Tongue (tissue), 1 donor: ENCODE measurements at regions not wholly inside any gene's neighbourhood (a gene's known extent, or its start where the extent isn't known, plus 50 kb on each side); places are given as distances from the start of the nearest gene placed in this dataset.
"Not testable (repeated sequence)": the region's sequence is repeated elsewhere in the genome, so short reads cannot be mapped to it uniquely, and the experiment has no call there.

Experiments used
- DNase-seq: peaks from one replicate; pipeline ENCODE4 v3.0.0-alpha.2; 2015

DNA sequence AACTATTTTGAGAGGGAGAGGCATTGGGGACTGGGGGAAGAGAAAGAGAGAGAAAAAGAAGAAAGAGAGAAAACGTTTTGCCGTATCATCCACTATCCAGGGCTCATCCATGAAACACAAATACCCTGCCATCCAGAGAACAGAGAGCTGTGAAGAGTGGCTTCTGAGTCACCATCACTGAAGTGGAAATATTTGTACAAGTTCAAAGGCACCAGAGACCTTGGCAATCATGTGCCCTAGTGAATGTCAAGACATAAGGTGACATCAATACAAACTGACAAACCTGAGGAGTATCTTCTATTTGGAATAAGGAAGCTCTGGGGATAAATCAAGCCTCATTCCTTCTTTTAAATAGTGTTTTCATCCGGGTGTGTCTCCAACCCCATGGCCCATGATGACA lies 197.2 kb upstream of the PROX1 start:
- no peak for DNase-seq

DNA sequence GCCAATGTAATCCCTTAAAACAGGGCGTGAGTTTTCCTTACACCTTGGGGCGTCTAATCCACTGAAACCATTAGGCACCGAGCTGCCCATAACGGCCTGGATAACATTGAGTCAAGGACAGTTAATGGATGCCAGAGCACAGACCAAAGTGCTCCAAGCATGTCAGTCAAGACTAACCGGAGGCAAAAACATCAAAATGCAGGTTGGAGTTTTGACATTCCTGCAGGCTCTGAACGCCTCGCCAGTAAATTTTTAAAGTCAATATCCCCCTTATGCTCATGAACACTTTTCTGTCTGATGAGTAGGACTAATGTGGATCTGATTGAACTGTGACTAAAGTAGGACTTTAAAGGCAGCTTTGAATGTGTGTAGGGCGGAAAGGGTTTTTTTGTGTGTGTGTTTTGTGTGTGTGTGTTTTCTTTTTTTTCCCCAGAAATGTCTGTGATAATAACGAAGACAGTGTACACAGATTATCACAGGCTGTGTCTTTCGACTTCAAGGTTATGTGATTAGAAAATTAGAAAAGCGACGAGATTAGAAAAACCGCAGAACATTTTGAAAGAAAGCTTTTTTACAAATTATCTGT lies 194.2 kb upstream of the PROX1 start:
- DNase-seq: no peak

DNA sequence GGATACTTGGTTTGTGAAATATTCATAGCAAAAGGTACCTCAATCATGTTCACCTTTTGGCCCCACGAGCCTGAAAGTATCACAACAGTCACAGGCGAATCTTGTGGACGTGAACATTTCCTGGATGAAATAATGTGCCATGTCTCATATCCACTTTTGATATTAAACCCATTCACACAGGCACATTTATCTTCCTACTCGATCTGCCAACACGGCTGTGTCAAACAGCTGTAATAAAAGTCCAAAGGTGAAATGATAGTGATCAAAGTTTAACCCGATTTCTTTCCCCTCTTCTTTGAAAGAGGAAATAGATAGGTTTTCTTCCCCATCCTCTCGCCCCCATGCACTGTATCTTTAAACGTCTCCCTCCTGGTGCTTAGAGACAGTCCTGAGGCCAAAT lies 191.2 kb upstream of the PROX1 start:
- no peak for DNase-seq

DNA sequence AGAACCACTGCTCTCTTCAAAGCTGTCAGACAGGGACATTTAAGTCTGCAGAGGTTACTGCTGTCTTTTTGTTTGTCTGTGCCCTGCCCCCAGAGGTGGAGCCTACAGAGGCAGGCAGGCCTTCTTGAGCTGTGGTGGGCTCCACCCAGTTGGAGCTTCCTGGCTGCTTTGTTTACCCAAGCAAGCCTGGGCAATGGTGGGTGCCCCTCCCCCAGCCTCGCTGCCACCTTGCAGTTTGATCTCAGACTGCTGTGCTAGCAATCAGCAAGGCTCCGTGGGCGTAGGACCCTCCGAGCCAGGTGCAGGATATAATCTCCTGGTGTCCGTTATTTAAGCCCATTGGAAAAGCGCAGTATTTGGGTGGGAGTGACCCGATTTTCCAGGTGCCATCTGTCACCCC lies 179.5 kb upstream of the PROX1 start:
- DNase-seq: not testable (repeated sequence)

DNA sequence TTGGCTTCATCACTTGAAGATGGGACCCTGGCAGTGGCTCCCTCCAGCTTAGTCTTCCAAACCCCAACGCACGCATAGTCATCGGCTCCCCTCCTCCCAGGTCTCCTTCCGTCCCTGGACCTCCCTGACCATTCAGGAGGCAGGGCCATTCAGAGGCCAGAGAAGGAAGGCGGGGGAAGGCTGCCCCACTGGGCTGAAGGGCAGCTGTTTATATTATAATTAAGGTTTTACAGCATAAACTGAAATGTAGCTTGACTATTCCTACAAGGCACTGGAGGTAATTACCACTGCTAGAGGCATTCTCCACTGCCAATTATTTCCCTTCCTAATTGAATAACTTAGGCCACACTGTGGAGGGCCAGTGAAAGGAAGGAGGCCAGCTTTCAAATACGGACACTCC lies 170.6 kb upstream of the PROX1 start:
- DNase-seq: no peak

DNA sequence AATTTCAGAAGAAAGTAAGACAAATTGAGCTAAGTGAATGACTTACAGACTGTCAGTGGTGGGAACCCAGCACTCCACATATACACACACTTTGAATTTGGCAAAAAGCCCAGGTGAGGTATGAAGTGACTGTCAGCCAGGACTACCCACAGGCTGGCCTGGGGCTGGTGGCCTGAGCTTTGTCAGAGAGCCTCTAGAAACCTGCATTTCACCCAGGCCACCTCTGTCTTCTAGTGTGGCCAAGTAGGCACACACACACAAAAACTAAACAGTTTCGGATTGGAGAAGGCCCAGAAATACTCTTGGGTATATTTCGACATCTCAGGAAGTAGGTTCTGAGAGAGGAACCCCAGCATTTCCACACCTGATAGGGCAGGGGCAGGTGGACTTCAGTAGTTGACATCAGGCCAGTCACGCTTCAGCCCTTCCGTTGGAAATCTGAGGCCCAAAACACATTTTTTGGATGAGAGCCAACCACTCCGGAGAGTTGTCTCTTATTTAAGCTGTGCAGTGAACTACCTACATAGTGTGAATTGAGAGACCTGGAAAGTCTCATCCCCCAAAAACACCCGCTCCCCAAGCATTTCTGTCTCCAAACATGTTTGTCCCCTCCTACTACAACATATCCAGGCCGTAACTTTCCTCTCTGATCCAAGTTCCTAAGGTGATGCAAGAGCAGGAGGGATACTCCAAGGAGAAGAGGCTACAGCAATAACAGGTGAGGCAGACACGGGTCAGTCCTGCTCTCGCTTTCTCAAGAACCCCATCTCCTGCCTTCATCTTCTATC lies 167.2 kb upstream of the PROX1 start:
- peak; percentile 33 for DNase-seq

DNA sequence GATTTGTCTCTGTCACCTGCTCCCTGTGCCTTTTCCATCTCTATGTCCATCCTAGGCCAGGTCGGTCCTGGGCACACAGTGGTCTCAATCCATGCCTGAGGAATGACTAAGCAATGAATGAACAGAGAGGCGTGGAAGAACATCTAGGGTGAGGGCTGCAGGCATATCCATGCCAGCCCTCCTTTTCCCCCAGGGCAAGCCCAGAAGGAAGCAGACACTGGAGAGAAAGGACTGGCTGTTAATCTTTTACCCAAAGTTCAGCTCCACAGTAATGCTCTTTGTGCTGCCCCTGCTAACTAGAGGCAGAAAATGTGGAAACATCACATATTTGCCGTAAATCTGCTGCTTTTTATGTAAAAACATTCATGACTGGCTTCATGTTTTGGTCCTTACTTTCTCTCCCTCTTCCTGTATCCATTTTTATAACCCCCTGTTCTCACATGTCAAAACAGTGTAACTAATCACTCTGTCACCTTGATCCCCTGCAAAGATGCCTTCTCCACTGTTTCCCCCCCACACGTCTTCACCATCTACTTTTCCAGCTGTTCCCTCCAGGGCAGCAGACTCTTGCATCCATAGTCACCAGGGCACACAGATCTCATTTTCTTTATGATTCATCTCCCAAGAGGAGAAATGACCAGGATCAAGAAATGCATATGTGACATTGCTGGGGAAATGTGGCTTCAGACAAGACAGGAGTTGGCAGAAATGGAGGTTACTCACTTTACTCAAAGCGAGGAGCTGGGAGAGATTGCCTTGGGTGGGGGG lies 166.4 kb upstream of the PROX1 start:
- peak; percentile 3 for DNase-seq

DNA sequence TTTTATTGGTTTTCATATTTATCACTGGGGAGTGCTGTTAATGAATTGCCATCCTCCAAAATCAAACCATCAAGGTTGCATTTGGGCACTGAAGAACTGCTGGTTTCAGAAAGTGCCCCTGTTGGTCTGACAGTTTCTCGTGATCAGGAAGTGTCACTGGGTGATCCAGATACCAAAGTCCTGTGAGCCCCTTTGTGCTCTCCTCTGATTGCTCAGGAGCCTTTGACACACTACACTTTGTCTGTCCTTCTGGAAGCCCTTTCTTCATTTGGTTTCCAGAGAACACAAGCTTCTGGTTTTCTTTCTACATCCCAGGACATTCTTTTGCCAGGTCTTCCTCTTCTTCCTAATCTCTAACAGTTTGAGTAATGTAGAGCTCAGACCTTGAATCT lies 165.8 kb upstream of the PROX1 start:
- no peak for DNase-seq

DNA sequence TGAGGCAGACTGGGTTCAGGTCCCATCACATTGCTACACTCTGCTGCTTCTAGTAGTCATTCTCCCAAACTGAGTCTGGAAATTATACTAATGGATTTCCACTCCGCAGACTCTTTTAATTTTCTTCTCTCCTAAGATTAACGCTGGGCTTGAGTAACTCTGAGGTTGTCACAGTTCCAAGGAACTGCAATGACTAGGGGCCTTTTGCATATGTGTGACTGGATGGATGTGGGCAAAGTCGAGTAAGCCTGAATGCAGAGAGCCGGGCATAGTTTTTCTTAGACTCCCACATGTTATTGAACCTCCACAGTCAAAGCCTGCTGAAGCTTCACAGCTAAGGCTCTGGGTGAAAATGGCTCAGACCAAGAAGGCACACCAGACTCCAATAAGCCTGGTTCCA lies 160.9 kb upstream of the PROX1 start:
- DNase-seq: no peak

DNA sequence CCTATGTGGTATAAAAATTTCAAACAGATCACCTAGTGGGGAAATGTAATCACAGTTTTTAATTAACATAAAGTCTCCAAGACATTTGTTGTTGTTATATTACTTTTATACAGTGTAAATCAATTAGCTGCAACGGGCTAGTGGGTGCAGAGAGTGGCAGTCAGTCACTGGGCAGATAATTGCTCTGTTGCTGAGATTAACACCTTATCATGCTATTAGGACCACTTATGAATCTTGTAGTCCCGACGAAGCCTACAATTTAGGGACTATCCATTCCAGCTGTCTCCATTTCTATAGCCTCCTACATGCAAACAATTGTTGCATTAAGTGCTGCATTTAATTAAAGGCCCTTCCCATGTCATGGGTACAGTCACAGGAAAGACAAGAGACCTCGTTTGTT lies 158.9 kb upstream of the PROX1 start:
- DNase-seq: no peak

DNA sequence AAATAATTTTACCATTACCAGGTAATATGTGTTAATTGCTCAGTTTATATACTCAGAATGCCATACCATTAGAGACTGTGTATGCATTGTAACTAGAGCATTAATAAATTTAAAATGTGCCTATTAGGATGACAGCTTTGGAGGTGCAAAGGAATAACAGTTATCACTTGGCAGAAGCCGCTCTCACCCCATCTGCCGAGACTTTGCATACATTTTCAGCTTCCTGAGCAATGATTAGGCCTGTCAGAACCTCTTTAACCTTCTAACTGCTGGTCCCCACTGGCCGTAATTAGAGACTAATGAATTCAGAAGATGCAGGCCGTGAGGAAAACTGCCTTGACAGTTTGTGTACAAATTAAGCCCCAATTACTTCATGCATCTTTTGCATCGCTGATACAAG lies 158.0 kb upstream of the PROX1 start:
- DNase-seq: no peak

DNA sequence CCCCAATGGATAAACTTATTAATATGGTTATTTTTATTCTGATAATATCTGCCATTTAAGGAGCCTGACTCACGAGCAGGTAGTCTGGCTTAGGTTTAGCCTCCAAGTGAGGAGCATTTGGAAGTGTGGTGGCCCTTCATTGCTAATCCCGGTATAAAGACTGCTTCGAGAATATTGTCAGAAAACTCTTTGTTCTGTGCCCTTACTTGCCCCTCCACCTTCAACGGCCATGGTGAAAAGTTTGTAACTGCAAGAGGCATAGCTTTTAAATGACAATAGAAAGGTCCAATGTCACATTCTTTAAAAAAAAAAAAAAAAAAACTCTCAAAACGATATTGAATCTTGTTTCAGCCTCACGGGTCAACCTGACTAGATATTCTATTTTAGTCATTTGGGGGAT lies 157.4 kb upstream of the PROX1 start:
- no peak for DNase-seq

DNA sequence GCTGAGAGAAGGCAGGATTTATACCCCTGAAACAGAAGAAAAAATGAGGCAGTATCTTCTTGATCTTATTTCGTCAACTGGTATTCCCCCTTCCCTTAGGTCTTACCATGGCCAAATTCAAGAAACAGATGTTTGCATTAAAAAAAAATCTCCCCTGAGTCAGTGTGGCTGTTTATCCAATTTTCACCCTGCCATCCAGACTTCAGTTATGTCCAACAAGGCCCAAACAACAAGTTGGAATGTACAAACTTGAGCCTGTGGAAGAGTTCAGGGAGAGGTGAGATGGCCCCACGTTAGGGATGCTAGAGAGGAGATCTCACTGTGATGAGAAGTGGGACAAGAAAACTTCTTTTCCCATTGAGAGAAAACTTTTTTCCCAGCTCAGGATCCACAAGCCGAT lies 147.2 kb upstream of the PROX1 start:
- DNase-seq: no peak

DNA sequence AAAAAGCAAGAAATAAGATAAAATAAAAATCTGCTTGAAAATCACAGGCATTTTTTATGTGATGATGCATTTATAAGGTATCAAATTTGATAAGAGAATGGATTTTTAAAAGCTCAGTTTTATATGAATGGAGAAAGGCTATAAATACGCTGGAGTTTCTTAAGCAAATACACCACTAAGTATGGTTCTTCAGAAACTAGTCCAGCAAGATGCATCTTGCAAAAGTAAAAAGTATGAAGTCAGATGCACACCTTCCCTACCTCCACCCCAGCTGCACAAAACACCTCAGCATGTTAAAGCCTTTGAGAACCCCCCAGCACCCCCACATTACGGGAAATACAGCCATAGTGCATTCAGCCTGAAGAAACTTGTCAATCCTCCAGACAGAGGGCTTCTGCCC lies 143.1 kb upstream of the PROX1 start:
- DNase-seq: peak; percentile 4

DNA sequence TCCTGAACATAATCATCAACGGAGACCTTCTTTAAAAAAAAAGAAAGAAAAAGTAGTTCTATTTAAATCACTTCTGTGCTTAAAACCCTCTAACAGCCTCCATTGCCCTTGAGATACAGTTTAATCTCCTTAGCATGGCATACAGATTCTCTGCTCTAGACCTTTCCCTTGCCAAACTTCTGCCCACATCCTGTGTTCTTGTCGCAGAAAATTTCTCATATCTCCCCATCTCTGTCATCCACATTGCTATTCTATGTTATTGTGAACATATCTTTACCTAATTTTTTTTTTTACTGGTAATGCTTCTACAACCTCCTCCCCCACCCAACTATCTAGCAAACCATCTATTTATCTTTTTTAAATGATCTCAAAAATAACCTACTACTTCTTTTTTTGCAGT lies 135.7 kb upstream of the PROX1 start:
- no peak for DNase-seq

DNA sequence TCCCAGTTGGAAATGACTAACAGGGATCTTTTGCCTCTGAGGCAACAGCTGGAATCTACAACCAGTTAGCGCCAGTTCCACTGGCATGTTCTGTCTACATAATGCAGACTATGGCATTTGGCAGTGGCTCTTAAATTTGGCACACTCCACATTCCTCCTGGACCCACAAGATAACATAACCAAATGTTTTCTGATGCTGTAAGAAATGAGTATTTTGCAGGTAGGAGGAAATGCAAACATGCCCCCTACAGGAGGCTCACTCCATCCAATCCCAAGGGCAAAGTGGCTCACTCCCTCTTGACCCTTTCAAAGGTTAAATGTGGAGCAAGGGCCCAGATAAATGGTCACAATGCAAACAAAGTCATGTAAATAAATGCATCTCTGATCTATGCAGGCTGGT lies 129.2 kb upstream of the PROX1 start:
- peak; percentile 16 for DNase-seq

DNA sequence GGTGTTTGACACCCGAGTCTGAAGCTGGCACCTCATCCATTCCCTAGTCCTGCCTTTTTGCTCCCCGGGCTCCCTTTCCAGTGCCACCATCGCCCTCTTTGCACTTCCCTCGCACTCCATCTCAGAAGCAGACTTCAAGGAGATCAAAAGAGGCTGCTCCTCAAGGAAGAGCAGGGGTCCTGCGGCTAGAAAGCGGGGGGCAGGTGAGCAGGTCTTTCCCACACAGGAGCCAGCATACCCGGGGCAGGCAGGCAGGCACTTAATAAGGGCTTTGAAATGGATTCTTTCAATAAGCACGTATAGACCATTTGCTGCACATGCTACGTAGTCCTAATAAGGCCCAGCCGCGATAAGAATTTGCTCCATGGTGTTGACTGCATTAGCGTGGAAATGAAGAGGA lies 125.9 kb upstream of the PROX1 start:
- no peak for DNase-seq

DNA sequence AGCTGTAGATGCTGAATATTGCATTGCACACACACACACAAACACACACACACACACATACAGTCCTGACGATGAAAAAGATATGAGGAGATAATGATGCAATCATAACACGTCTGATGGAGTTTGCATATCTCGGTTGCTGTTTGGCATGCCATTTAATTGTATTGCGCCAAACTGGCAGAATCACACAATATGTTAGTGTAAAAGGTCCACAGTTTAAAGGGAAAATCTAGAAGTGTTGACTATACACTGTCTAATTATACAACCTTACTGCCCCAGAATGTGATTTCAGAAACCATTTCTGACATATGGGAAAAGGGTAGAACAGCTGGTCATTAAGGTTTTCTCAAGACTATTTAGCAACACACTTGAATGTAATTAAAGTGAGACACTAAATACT lies 123.7 kb upstream of the PROX1 start:
- no peak for DNase-seq

DNA sequence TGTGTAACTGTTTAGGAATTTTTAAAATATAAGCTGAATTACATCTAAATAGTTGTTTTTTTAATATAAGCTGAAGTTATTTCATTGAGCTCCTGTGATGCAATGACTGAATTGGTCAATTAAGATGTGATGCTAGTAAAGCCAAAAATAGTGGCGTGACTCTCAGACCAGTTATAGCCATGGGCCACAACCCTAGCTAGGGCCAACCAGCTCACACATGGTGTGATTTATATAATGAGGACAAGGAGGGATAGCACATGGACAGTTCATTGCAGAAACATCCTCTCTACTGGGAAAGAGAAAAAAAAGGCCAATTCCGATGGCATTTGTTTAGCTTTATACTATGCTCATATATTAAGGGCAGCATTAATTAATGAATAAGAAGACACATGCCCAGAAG lies 119.3 kb upstream of the PROX1 start:
- DNase-seq: no peak

DNA sequence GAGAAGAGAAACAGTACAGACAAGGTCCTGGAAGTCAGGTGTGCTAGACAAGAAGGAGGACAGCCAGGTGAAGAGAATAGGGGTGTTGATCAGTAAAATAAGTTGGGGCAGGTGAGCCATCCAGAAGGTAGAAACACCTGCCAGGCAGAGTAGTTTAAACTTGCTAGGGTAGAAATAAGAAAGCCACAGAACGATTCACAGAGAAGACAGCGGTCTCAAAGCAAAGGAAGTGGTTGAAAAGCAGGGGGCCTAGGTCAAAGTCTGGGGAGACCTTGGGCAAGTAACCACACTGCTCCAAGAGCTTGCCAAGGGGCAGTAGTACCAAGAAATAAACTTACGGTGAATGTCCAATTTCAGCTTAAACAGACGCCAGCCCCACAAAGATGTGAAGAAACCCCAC lies 116.6 kb upstream of the PROX1 start:
- DNase-seq: no peak

DNA sequence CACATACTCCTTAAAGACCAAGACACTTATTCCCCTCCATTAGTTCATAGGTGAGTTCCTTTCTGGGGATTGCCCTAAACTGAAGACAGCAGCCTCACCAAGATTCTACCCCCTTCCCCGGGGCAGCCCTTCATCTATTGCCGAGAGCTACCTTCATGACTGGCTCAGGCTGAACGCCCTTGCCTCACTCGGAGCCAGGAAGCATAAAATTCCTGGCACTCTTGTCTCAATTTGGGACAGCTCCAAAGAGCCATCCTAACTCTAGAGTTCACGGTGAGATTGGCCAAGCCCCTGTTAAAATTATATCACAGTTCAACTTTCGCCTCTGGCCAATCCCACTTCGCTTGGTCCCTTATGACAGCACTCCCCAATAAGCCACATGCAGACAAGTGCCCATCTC lies 113.0 kb upstream of the PROX1 start:
- DNase-seq: no peak

DNA sequence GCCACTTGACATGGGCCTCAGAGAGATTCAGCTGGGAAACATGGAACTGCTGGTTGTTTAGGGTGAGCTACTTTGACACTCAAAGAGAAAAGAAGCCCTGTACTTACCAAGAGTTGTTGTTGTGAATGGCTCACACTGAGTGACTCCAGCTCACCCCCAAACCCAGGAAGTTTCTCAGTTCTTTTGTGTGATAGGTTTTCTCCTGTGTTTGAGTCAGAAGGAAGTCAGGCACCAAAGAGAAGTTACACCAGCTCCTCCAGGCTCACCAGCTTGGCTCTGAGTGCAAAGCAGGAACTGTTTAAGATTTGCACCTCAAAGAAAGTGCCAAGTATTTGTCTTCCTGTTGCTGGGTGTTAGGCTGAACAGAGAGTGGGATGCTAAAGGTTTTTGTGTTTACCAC lies 111.2 kb upstream of the PROX1 start:
- no peak for DNase-seq

DNA sequence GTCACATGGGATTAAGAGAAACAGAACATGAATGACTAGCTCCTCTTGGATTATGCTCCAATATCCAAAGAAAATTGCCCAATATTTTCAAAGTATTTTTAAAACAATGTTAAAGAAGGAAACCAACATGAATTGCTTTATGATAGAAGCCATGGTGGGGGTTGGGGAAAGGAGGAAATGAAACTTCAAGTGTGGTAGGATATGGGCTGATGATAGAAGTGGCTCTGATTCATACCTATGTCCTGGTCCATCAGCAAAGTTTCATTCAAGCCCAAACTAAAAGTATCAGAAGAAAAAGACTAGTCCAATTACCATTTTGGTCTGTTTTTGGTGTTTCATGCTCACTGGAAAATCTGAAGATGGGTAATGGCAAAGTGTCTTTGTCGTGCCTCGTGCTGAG lies 104.2 kb upstream of the PROX1 start:
- DNase-seq: no peak

DNA sequence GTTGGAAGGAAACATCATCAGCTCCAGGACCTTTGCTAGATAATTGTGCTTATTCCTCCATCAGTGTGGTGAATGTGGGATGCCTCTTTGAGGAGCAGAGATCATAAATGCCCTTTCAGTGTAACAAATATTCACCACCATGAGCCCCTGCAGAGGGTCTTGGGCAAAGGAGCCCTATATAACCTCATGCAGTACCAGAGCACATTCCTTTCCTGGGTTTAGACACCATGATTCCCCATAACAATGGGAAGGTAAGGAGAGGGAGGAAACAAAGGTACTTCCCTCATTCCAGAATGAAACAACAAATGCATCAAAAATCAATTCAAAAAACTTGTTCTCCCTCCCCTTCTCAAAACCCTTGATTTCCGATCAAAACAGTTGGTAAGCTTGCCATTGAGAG lies 103.4 kb upstream of the PROX1 start:
- no peak for DNase-seq
